NCI-H345 treated with DMSO at 0.1 percent for 48 hours (cell line): ENCODE measurements at regions not wholly inside any gene's neighbourhood (a gene's known extent, or its start where the extent isn't known, plus 50 kb on each side); places are given as distances from the start of the nearest gene placed in this dataset.
"Not testable (repeated sequence)": the region's sequence is repeated elsewhere in the genome, so short reads cannot be mapped to it uniquely, and the experiment has no call there.

ENCODE experiments used
- DNase-seq: peaks from one replicate; lab custom pipeline; 2025; ENCODE audit not compliant: unreplicated experiment; lab: John Stamatoyannopoulos, UW

DNA sequence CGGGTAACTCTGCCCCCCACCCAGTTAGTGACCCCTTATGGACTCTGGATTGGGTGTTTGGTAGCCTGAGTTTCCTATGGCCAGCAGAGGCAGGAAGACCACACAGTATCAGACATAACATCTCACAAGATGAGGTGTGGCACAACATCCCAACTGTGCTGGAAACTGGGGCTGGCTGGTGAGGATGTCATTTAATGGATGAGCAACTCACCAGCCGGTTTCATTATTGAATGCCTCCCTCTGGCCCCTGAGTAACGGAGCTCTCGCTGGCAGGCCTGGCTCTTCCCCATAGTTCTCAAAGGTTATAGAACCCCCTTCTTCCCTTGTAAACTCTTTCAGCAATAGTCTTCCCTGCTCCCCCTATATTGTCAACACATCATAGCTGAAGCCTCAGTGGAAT lies 195.0 kb downstream of the BCL11A start:
- no peak for DNase-seq

DNA sequence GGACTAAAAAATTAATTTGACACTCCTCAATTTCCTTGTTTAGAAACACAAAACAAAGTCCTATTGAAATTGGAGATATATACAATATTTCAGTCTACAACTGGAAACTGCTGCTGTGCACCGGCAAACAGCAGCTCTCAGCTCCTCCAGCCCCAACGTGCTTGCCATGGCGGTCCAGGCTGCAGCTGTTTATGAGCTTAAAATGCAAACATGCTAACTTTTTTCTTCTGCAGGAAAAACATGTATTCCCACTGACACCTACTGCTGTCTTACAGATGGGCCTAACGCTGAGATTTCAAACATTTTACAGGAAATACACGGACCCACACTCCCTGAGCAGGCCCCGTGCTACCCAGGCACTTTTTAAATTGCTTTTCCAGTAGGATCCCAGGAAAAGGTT lies 195.5 kb downstream of the BCL11A start:
- DNase-seq, result no peak

DNA sequence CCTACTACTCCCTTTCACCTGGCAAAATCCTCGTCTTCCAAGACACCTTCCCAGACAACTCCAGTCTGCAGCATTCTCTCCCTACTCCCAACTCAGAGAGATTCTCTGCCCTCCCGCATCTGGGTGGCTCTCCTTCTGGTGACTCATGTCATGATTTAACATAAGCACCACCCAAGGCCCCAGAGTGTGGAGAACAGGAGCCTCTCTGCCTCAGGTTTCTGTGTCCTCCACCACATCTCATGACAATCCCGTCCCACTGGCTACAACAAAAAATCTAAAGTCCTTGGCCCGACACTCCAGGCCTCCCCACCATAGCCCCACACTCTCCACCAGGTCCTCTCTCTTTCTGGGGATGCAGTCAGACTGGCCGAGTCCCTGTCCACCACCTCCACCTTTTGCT lies 197.1 kb downstream of the BCL11A start:
- DNase-seq, result no peak

DNA sequence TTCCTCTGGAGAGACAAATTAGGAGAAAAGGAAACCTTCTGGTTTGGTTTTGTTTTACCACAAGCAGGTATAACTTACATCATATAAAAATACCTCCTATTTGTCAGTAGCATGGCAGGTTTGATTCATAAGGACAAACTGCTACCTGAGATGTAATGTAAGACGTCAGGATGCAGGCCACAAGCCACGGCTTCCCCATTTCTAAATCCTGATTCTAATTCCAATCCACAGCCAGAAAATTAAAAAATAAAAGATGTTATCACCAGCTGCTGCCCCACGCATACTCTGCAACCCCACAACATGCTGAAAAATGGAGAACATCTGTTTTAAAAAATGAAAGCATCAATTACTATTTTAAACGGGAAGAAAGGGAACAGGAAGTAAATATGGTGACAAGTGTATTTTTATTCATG lies 197.6 kb downstream of the BCL11A start:
- no peak for DNase-seq

DNA sequence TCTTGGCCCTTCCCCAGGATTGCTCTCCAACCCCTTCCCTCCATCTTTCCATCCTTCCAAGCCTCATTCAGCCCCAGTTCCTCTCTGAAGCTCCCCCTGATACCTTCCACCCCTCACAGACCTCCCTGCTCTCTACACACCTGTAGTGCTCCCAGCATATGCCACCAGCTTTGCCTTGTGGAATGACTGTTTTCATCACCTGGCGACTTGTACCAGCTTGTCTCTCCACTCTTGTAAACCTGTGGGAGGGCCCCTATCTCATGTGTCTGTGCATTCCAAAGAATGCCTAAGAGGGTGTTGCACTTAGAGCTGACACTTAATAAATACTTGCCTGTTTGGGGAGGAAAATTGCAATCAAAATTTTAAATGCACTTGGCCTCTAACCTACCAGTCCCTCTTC lies 198.7 kb downstream of the BCL11A start:
- DNase-seq, result no peak

DNA sequence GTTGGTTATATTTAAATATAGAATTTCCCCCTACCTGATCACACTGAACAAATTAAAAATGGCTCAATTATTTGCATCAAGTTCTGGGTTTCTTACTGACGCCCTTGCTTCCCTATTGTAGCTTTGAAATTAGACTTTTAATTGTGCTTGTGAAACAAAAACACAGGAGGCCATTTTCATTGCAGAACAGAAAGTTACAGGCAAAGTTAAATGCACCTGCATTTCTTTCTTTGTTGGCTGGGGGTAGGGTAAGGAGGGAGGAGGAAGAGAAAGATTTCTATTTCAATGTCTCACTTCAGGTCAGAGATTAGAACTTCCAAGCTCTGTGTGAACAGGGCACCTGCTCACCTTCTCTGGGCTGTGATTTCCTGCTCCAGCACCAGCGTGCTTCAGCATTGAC lies 199.6 kb downstream of the BCL11A start:
- no peak for DNase-seq

DNA sequence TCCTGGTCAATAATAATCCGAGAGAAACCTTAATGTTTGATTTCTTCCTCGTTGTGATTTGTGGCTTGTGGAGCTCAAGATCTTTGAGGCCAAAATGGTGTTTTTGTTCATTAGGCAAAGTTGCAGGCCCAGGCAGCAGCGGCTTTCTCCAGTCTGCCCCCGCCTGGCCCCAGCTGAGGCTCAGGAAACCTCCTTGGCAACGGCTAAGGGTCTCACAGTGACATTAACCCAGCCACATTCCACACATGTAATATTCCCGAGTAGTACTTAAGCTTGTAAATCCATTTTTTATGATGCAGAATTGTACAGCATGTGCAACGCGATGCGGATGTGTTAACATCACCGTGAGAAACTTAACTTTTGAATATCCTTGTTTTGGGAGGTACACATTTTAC lies 200.1 kb downstream of the BCL11A start:
- no peak for DNase-seq

DNA sequence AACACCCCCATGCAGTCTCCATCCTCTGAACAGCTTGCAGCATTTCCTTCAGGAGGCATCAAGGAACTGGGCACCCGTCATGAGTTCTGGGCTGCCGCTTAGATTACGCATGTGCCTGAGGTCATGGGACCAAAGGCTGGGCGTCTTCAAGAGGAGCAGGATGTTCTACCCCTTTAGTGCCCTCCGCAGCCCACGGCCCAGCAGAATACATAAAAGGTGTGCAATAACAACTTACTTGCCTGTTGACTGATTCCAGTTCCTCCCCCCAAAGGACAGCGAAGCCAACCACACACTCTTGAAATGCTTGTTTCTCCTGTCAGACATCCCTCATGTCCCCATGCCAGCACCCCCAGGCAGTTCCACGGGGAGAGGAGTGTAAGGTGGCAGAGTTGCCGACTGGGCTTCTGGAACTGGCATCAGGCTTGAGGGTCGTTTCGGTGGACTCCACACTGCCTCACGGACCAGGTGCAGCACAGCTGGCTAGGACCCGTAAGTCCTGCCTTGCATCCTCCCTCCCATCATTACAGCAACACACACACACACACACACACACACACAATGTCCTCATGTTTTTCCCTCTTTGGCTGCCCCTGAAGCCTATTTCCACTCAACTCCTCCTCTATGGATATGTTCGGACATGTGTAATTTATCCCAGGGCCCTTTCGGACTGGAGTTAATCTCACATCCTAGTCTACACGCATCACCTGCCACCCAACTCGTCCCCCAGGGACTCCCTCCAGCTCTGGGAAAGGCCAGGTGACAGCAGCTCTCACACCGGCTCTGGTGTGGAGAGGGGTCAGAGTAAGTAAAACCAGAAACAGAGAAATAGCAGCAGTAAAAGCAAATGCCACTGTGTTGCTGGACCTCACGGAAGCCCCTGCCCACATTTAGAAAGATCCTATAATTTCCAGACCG lies 200.7 kb downstream of the BCL11A start:
- no peak for DNase-seq

DNA sequence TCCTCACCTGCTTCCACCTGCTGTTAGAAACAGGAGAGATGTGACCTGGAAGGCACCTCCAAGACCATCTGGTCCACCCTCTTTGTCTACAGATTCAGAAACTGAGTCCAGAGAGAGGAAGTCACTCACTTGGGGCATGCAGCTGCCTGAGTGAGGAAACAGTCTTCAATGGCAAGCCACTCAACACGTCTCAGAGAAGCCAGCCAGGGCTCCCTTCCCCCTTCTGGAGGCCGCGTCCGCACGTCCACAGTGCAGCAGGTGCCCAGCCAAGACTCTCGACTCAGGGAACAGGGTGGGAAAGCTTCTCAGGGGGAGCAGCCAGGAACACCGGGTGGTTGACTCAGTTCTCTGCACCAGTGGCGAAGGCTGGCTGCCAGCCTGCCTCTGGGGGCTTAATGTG lies 201.7 kb downstream of the BCL11A start:
- no peak for DNase-seq

DNA sequence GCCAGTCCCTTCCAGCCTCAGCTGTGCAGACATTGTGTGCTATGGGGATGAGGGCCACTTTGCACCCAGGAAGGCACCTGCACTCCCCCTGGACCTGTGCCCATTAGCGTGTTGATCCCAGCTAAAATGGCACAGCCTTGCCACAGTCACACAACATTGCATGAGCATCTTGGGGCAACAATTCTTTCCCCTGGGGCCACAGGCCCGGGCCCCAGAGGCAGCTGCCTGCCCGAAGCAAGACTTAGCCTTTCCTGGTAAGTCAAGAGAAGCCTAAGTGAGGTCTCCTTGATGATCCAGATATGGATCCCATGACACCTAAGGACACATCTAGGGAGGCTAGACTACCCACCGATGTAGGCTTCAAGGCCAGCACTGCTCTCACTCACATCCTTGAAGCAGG lies 202.1 kb downstream of the BCL11A start:
- DNase-seq, result no peak

DNA sequence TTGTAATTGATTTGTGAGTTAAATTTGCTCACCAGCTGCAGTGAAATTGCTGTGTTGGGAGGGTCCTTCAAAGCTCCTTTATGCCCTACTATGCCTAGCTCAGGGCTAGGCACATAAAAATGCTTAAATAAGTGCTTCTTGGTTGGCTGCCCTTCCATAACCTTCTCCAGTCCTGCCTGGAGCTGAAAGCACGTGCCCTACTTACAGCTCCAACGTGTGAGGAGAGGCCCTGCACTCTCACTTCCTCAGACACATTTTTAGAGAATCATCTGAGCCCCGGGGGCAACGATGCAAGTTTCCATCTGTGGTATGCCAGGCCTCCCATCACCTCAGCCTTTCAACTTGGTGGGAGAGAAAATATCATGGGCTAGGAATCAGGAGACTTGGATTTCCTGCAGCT lies 202.7 kb downstream of the BCL11A start:
- DNase-seq, result no peak

DNA sequence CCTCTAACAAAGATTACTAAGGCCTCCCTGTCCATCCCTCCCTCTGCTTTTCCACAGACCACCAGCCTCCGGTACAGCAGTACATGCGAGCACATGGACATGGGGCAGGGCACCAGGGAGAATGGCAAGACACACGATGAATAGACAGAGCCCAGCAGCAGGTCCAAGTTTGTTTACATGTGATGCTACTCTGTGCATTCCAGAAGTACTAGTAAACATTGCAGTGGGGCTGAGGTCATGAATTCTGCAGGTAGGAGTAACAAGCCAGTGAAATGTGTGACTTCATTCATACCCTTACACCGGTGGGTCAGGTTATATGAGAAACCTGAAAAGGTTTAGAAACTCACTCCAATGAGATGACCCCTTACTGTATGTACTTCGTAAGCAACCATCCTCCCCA lies 205.7 kb downstream of the BCL11A start:
- no peak for DNase-seq

DNA sequence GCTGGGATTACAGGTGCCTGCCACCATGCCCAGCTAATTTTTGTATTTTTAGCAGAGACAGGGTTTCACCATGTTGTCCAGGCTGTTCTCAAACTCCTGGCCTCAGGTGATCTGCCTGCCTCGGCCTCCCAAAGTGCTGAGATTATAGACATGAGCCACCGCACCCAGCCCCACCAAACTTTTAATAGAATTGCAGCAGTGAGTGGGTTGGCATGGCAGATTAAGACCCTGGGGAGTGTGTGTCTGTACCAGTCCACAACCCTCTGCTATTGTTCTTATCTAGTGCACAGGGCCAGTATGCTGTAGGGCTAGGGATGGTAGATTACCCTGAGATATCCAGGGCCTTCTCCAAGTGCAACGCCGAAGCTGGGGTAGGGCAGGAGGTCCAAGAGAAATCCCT lies 211.0 kb downstream of the BCL11A start:
- not testable (repeated sequence) for DNase-seq

DNA sequence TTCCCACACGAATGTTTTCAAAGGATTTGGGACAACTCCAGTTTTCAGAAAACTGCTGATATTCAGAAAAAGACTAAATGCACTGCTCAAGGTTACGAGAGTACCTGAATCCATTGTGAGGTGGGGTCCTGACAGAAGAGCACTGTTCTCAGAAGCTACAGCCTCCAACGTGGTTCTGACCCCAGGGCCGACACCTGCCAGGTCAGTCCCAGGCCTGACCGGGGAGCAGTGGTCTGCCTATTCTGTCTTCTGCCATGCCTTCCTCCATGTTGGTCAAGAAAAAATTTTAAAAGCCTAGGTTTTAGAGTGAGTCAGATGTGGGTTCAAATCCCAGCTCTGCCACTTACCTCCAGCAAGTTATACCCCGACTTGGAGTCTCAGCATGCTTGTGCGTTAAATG lies 212.3 kb downstream of the BCL11A start:
- DNase-seq, result no peak

DNA sequence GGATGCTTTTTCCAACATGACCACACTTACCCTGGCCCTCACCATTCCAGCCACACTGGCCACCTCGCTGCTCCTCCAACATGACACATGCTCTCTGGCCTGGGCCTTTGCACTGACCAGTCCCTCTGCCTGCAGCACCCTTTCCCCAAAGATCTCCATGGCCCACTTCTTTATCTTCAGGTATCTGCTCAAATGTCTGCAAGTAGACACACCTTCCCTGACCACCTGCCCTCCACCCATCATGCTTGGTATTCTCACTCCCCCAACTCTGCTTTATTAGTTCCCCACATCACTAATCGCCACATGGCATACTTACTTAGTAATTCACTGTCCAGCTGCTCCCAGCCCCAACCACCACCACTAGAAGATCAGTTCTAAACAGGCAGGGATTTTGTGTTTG lies 214.2 kb downstream of the BCL11A start:
- no peak for DNase-seq

DNA sequence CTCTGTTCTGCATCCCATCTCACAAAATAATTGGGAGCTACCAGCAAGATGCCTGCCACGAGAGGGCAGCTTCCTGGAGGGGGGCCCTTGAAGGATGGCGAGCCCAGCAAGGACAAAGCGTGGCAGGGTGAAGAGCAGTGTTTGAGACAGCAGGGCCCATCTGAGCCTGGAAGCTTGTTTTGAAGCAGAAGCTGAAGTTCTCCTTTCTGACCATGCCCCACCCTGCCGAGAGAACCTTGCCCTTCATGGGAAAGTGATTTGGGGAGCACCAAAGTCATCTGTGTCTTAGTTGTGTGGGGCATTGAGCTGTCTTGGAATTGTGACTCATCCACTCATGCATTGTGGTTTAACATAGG lies 216.3 kb downstream of the BCL11A start:
- no peak for DNase-seq

DNA sequence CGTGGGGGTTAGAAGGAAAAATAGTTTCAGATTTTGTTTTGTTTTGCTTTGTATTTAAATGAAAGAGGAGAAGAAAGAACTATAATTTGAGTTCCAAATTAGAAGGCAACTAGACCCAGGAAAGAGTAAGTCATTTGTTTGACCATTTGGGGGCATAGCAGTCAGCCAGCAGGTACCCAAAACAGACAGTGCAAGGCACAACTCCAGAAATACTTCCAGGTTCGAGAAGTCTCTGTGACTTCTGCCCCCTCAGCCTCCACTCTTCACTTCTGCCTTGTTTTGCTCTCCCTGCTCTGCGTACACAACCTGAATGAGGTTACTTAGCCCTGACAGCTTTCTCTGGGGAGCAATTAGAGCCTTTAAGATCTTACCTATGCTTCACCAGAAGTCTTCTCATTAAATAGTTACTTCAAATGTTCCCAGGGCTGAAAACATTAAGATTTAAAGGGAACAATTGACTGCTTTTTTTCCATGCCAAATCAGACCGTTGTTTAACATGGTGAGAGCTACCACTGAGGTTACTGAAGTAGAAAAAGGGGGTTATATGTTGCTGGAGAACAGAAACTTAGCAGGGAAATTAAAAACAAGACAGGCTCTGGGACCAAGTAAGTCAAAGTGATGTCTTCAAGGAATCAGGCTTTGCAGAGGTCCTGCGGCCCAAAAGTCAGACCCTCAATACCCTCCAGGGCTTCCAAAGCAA lies 216.9 kb downstream of the BCL11A start:
- no peak for DNase-seq

DNA sequence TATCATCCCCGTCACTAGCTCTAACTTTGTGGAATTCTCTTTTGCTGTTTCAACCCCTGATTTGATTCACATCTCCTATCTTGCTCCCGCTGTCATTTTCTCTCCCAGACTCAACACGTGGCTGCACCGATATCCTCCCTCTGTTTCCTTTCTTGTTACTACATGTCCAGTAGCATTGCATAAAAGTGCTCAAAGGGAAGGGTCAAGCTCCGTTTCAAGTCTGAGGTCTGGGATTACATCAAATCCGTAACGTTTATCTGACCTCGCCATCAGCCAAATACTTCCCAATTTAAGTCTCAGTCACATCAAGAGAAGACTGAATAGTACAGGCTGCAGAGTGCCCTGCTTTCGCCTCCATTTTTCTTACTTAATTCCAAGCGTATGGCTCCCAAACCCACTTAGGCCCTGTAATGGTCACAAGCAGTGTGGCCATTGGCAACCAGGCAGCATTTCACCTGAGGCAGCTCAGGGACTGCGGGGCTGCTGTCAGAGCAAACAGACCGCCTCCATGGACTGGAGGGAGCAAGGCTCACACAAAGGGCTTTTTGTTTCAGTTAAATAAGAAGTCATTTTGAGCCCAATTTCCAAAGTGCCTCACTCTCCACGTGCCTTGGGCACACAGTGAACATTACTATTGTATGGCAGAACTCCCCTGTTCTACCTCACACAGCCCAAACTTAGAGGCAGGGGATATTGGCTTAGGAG lies 217.8 kb downstream of the BCL11A start:
- no peak for DNase-seq

DNA sequence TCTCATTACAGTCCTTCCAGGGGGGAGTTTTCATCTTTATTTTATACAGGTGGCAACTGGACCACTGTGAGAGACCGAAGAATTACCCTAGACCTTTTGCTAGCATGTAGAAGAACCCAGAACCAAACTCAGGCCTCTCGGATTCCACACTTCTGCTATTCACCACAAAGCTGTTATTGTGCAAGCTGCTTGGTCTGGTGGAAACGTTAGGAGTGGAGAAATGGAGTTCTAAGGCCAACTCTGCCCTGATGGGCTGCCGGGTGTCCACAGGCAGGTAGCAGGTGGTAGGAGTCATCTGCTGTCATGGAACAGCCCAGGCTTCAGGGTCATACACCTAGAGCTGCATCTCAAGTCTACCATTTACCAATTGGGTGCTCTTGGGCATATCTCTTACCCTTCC lies 218.8 kb downstream of the BCL11A start:
- DNase-seq, result no peak

DNA sequence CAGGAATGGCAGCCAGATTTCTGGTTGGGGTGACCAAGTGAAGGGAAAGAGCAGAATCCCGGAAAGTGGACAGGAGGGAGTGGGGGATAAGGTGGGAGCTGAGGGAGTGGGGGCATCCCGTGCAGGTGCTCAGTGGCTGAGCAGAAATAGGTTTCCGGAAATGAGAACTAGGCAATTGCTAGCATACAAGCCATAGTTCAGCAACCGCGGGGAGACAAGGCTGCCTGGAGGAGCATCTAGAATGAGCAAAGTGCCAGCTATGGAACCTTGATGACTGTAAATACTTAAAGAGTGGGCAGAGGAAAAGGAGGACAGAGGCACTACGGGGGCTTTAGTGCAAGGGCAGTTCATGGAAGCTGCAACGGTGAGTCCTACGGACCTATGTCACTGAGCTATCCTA lies 220.2 kb downstream of the BCL11A start:
- DNase-seq, result no peak

DNA sequence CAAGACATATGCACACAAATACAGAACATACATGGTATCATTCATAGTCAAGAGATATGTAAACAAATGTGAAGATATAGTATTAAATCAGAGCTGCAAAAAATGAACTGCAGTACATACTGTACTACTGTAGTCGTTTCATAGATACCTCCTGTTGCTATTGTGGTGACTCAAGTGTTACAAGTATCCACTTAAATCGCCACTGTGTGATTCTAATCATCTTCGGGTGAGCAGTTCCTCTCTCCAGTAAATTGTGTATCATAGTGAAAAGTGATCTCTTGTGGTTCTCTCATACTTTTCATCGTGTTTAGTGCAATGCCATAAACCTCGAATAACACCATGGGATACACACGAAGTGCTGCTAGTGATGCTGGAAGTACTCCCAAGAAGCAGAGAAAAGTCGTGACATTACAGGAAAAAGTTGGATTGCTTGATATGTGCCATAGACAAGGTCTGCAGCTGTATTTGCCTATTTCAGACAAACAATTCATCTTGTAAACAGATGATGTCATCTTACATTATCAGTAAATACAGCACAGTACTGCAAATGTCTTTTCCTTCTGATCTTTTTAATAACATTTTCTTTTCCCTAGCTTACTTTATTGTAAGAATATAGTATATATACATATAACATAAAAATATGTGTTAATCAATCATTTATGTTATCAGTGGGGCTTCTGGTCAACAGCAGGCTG lies 222.2 kb downstream of the BCL11A start:
- DNase-seq, result peak; percentile 53
